Caco-2 (cell line): ENCODE measurements at regions not wholly inside any gene's neighbourhood (a gene's known extent, or its start where the extent isn't known, plus 50 kb on each side); places are given as distances from the start of the nearest gene placed in this dataset.

Experiments used
- BruUV-seq: library from RNA; stranded (reverse); fragments of 400-500 nt; replicated peaks from 2 replicates; lab custom pipeline; 2021; lab: Mats Ljungman, UMichigan
- CTCF ChIA-PET: fragments of 300-600 bp; sonication (Branson Sonifier 250); formaldehyde crosslinking; loops from one replicate; lab custom pipeline; 2022; ENCODE audit warnings: antibody characterized with exemption; lab: Charles Lee
- POLR2A ChIA-PET: fragments of 300-600 bp; sonication (Branson Sonifier 250); formaldehyde crosslinking; loops from one replicate; lab custom pipeline; 2022; ENCODE audit warnings: antibody characterized with exemption; lab: Charles Lee
- DNase-seq, 2 experiments: peaks; one replicate each; pipeline versions ENCODE4 v3.0.0 to v3.0.0-alpha.2; 2020 to 2022
- H3K27me3 ChIP-seq: replicated peaks from 2 replicates; pipeline ENCODE4 v1.6.0; 2011; ENCODE audit warnings: low read length; ENCODE audit not compliant: control insufficient read depth, insufficient read depth
- H3K36me3 ChIP-seq: 2 replicates; pipeline ENCODE4 v1.5.1; 2011; ENCODE audit warnings: low read length; ENCODE audit not compliant: control insufficient read depth, insufficient read depth
- H3K4me1 ChIP-seq: fragments of 250-450 bp; sonication (Bioruptor Pico); 2 replicates; pipeline ENCODE4 v1.5.1; 2020; ENCODE audit warnings: mild to moderate bottlenecking
- H3K4me3 ChIP-seq: 2 replicates; pipeline ENCODE4 v1.5.1; 2011; ENCODE audit warnings: low read depth, mild to moderate bottlenecking, control low read depth, low read length
- H3K9me3 ChIP-seq: fragments of 250-450 bp; sonication (Bioruptor Pico); 2 replicates; pipeline ENCODE4 v1.5.1; 2020; ENCODE audit warnings: mild to moderate bottlenecking, moderate library complexity
- H3K27ac Mint-ChIP-seq: one replicate; pipeline ENCODE4 v1.8.0; 2022; ENCODE audit warnings: mixed read lengths; ENCODE audit not compliant: unreplicated experiment
- H3K27me3 Mint-ChIP-seq: one replicate; pipeline ENCODE4 v1.8.0; 2022; ENCODE audit warnings: mixed read lengths; ENCODE audit not compliant: insufficient read depth, unreplicated experiment
- H3K36me3 Mint-ChIP-seq: one replicate; pipeline ENCODE4 v1.8.0; 2022; ENCODE audit warnings: mild to moderate bottlenecking, mixed read lengths; ENCODE audit not compliant: insufficient read depth, unreplicated experiment
- H3K4me1 Mint-ChIP-seq: one replicate; pipeline ENCODE4 v1.8.0; 2022; ENCODE audit warnings: low read depth, mixed read lengths; ENCODE audit not compliant: unreplicated experiment
- H3K4me3 Mint-ChIP-seq: one replicate; pipeline ENCODE4 v1.8.0; 2022; ENCODE audit warnings: mild to moderate bottlenecking, moderate library complexity, mixed read lengths; ENCODE audit not compliant: unreplicated experiment
- H3K9me3 Mint-ChIP-seq: one replicate; pipeline ENCODE4 v1.8.0; 2022; ENCODE audit warnings: mixed read lengths; ENCODE audit not compliant: unreplicated experiment
- intact Hi-C: fragments of 100-400 bp; cut with micrococcal nuclease; formaldehyde crosslinking; loops from one replicate; pipeline ENCODE4 v1.10.0; 2022; ENCODE audit not compliant: unreplicated experiment
- TF ChIP-seq, protein P1 (sequence below), 2 experiments: fragments of 200-600 bp in 1 of 2; IDR thresholded peaks; 1 replicate in 1 of 2; 2 replicates in 1 of 2; pipeline versions ENCODE4 v1.5.1 to v1.8.0; 2011 to 2022; ENCODE audit warnings: antibody characterized with exemption in 1 of 2, control low read depth in 1 of 2, inconsistent platforms in 1 of 2, low read depth in 1 of 2, low read length in 1 of 2, mild to moderate bottlenecking in 1 of 2, moderate library complexity in 1 of 2; ENCODE audit not compliant: insufficient read depth in 1 of 2, severe bottlenecking in 1 of 2, unreplicated experiment in 1 of 2

DNA sequence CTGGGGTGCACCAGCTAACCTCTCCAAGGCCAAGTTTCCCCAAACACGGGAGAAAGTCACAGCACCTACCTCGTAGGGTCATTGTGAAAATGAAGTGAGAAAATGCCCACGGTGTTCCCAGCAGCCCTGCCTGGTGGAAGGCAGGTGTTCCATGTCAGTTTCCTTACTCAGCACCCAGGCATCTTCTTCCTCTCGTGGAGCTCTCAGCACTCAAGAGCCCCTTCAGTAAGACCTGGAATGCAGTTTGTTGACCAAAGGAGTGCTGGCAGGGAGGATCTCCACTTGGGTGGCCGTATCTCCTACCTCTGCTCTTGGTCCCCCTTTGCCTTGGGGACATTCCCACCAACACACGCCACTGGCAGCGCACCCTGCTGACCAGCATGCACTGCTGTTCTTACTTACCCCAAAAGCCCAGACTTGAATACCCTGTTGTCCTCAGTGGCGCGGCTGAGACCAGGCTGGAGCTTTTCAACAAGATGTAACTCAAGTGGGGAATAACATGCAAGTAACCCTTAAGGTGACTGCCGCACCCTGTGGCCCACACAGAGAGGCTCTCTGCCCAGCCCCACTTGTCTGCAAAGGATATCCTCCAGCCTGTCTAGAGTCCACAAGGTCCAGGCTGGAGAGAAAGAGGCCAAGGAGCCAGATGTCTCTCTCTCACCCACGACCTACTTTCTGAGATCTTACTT lies 201.2 kb upstream of the TMEM45B start:
- no peak for DNase-seq
- CTCF ChIA-PET: no interaction called here
- Histone ChIP-seq H3K9me3 (no peaks in the 10 kb centered on the region), H3K36me3 (no peaks in the 10 kb centered on the region), H3K4me1 (no peaks in the 10 kb centered on the region), H3K27me3 (no peaks in the 10 kb centered on the region), H3K4me3 (no peak overlapping the region)
- H3K36me3 Mint-ChIP-seq: no peaks in the 10 kb centered on the region
- no TSS peak for BruUV-seq
- TF ChIP-seq, protein P1, sequence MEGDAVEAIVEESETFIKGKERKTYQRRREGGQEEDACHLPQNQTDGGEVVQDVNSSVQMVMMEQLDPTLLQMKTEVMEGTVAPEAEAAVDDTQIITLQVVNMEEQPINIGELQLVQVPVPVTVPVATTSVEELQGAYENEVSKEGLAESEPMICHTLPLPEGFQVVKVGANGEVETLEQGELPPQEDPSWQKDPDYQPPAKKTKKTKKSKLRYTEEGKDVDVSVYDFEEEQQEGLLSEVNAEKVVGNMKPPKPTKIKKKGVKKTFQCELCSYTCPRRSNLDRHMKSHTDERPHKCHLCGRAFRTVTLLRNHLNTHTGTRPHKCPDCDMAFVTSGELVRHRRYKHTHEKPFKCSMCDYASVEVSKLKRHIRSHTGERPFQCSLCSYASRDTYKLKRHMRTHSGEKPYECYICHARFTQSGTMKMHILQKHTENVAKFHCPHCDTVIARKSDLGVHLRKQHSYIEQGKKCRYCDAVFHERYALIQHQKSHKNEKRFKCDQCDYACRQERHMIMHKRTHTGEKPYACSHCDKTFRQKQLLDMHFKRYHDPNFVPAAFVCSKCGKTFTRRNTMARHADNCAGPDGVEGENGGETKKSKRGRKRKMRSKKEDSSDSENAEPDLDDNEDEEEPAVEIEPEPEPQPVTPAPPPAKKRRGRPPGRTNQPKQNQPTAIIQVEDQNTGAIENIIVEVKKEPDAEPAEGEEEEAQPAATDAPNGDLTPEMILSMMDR (IDR thresholded peaks at IDR 0.05; ENCODE audit: insufficient read depth in 1 of 2, low read depth in 1 of 2, low read length in 1 of 2, severe bottlenecking in 1 of 2, unreplicated experiment in 1 of 2): no peak
- no peak overlapping the region for H3K4me3 Mint-ChIP-seq
- intact Hi-C loops: no loop called here
- no peaks in the 10 kb centered on the region for H3K9me3 Mint-ChIP-seq
- no peaks in the 10 kb centered on the region for H3K27me3 Mint-ChIP-seq
- no peak overlapping the region for H3K27ac Mint-ChIP-seq
- POLR2A ChIA-PET: no interaction called here
- no peaks in the 10 kb centered on the region for H3K4me1 Mint-ChIP-seq

- H3K4me1 Mint-ChIP-seq: no peaks in the 10 kb centered on the region
- H3K36me3 ChIP-seq: no peaks in the 10 kb centered on the region
- H3K27me3 ChIP-seq: no peaks in the 10 kb centered on the region
- no peaks in the 10 kb centered on the region for H3K9me3 Mint-ChIP-seq
- H3K36me3 Mint-ChIP-seq: no peaks in the 10 kb centered on the region
- TF ChIP-seq, protein P1 (IDR thresholded peaks at IDR 0.05; ENCODE audit: insufficient read depth in 1 of 2, low read depth in 1 of 2, low read length in 1 of 2, severe bottlenecking in 1 of 2, unreplicated experiment in 1 of 2): no peak
- no peaks in the 10 kb centered on the region for H3K9me3 ChIP-seq
- intact Hi-C loops: no loop called here
- H3K27me3 Mint-ChIP-seq: no peaks in the 10 kb centered on the region
- no peak for DNase-seq
- ChIA-PET CTCF (no interaction called here), POLR2A (no interaction called here)
- BruUV-seq: no TSS peak
- no peak overlapping the region for H3K27ac Mint-ChIP-seq
- no peak overlapping the region for H3K4me3 ChIP-seq
- no peaks in the 10 kb centered on the region for H3K4me1 ChIP-seq
- no peak overlapping the region for H3K4me3 Mint-ChIP-seq
Observed at GRCh38 chr11:129618046-129618569, 197.5 kb upstream of the TMEM45B start.

- TF ChIP-seq, protein P1 (IDR thresholded peaks at IDR 0.05; ENCODE audit: insufficient read depth in 1 of 2, low read depth in 1 of 2, low read length in 1 of 2, severe bottlenecking in 1 of 2, unreplicated experiment in 1 of 2): no peak
- no TSS peak for BruUV-seq
- no peak overlapping the region for H3K27ac Mint-ChIP-seq
- Histone ChIP-seq H3K4me1 (no peaks in the 10 kb centered on the region), H3K27me3 (no peaks in the 10 kb centered on the region), H3K36me3 (no peaks in the 10 kb centered on the region), H3K9me3 (no peaks in the 10 kb centered on the region), H3K4me3 (no peak overlapping the region)
- H3K9me3 Mint-ChIP-seq: peaks cover 3% of the 10 kb centered on the region
- DNase-seq: no peak
- no peaks in the 10 kb centered on the region for H3K27me3 Mint-ChIP-seq
- H3K4me3 Mint-ChIP-seq: no peak overlapping the region
- H3K36me3 Mint-ChIP-seq: no peaks in the 10 kb centered on the region
- ChIA-PET CTCF (no interaction called here), POLR2A (no interaction called here)
- intact Hi-C loops: no loop called here
- no peaks in the 10 kb centered on the region for H3K4me1 Mint-ChIP-seq
Observed at GRCh38 chr11:129620237-129621104, 195.2 kb upstream of the TMEM45B start.
